ENCODE measurements at regions not wholly inside any gene's neighbourhood (a gene's known extent, or its start where the extent isn't known, plus 50 kb on each side); places are given as distances from the start of the nearest gene placed in this dataset.

GRCh38 chr12:114152890-114153289, 186.8 kb upstream of the RBM19 start:
- no peak for TF ChIP-seq CTCF (IDR thresholded peaks at IDR 0.05)

DNA sequence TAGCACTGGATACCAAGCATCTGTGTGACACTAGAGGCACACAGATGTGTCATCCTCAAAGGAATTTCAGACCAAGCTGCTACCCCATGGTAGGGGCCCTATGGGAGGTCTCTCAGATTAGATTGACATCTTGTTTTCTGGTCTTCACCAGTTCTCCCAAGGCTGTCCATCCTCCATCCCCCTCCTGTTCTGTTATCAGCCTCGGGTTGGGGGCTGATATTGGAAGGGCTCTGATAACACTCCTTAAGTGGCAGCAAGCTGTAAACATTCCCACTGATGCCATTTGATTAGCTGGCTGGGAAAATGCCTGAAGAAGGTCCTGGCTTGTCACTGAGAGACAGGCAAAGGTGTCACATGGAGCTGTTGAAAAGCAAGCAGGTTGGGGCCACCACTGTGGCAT, 185.9 kb upstream of the RBM19 start:
- TF ChIP-seq CTCF (IDR thresholded peaks at IDR 0.05), result no peak

DNA sequence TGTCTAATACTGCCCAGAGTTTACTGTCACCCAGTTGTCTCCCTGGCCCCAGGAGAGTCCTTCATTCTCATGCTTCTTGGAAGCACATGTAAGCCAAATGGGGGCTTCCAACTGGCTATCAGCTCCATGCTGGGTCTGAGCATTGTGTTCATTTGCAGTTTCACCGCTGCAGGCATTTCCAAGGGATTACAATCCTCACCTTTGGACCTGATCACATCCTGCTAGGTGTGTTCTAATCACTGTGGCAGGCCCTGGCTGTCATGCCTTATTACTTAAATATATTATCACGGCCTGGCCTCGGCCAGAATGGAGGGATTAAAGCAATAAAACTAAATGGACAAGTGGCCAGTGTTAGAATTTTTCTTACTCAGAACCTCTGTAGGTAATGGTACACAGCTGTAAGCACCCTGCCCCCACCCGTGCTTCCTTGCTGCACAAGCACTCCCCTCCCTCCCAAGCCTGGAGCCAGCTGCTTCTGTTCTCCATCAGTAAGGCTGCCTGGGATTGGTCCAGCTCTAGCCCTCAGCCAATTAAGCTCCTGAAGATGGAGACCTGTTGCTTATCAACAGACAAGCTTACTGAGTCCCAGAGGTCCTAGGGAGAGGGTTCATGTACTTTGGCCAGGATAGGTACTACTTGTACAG, 175.9 kb upstream of the RBM19 start:
- no peak for TF ChIP-seq CTCF (IDR thresholded peaks at IDR 0.05)

DNA sequence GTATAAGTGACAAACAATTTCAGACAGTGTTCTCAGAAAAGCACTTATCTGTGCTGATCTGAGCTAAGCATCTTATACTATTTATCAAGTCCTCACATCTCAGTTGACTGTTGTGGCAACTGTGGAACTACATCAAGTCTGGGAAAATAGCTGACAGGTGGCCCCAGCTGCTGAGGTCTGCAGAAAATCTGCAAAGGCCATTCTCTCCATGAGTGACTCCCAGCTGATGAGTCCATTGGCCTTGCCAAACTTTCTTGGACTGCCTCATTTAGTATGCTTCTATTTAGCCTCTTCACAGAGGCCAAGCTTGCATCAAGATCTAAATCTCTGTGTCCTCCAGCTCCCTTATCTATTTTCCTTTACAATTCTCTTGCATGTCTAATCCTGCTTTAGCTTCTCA, 174.5 kb upstream of the RBM19 start:
- TF ChIP-seq CTCF (IDR thresholded peaks at IDR 0.05), result no peak

DNA sequence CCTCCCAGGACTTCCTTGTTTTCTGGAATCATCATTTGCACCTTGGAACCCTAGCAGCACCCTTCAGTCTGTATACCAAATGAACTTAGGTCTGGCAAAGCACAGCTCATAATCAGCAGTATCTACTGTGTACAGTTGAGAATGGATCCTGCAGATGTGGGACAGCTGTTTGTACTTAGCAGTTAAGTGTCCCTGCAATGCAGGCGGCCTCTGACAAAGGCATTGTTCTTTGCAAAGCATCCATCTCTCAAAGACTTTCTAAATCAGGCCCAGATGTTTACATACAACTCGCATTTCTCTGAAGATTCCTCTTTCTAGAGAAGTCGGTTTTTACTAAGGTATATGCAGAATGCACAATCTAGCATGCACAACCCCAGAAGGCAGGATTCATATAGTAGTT, 170.5 kb upstream of the RBM19 start:
- TF ChIP-seq CTCF (IDR thresholded peaks at IDR 0.05), result no peak

DNA sequence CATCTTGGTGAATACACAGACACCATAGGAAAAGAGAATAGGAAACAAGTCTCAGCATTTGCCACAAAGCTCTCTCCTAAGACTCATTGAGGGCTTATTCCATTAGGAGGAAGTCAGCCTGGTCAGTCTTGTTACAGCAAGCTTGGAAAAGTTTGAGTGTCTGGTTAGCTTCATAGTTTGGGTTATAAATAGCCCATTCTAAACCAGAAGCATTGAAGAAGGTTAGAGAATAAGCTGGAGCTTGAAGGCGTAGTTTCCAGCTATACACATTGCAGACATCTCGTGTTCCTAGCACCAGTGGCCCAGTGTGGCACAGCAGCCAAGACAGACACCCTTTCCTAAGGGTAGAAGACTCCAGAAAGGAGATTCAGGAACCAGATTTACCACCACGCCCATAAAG, 168.8 kb upstream of the RBM19 start:
- no peak for TF ChIP-seq CTCF (IDR thresholded peaks at IDR 0.05)

GRCh38 chr12:114131824-114132223, 165.7 kb upstream of the RBM19 start:
- no peak for TF ChIP-seq CTCF (IDR thresholded peaks at IDR 0.05)

DNA sequence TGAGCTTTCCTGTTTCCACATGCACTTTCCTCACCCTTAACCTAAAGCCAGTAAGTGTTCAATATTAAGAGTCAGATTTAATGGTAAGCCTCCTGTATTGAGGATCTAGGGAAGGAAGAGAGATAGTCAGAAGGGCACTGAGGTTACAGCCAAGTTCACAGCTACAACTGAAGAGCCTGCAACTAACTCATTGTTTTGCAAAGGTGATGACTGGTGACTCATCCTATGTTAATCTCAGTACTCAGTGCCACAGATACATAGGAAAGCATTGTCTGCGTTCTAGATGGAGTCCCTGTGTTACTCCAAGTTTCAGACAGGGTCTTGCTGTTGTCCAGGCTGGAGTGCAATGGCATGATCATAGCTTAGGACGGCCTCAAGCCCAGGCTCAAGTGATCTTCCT, 157.0 kb upstream of the RBM19 start:
- TF ChIP-seq CTCF (IDR thresholded peaks at IDR 0.05), result no peak

Measured in LNCAP (cell line).